Left renal cortex interstitium (tissue), 4 donors: ENCODE measurements at regions not wholly inside any gene's neighbourhood (a gene's known extent, or its start where the extent isn't known, plus 50 kb on each side); places are given as distances from the start of the nearest gene placed in this dataset.

Source experiments
- DNase-seq, 4 donors: peaks; one replicate each; pipeline ENCODE4 v3.0.0-alpha.2; 2013; ENCODE audit warnings: low read depth in 4 of 4, low spot score in 2 of 4, missing footprints in 1 of 4

- no peak for DNase-seq
Measured at GRCh38 chr3:155029941-155030340, 50.2 kb upstream of the MME start.

- no peak for DNase-seq
Measured at GRCh38 chr3:155026999-155027591, 53.0 kb upstream of the MME start.

DNA sequence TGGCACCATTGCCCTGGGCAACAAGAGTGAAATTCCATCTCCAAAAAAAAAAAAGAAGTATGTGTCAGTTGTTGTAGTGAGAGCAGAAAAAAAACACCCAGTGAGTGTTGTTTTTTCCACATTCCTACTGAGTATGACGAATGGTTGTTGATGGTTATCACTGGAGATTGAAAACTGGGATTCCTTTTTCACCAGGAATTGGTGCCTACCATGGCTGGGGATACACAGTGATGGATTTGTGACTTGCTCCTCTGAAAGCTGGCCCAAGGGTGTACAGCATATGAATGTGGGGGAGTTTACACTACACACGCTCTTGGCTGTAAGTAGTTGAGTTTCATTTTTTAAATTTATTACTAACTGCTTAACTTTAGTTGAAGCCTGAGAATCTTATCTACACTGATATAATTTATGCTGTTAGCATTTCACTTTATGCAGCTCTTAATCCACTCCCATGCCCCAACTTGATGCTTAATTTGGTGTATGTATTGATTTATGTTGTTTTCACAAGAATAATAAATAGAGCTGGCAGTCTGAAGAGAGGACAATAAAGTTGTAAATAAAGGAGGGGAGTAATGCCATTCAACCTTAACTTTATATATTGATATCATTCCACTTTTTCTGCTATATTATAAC, 56.0 kb upstream of the MME start:
- DNase-seq: peak in 2 of 4 donors; percentile 11 to 17

GRCh38 chr3:155022896-155023295, 57.2 kb upstream of the MME start:
- no peak for DNase-seq

DNA sequence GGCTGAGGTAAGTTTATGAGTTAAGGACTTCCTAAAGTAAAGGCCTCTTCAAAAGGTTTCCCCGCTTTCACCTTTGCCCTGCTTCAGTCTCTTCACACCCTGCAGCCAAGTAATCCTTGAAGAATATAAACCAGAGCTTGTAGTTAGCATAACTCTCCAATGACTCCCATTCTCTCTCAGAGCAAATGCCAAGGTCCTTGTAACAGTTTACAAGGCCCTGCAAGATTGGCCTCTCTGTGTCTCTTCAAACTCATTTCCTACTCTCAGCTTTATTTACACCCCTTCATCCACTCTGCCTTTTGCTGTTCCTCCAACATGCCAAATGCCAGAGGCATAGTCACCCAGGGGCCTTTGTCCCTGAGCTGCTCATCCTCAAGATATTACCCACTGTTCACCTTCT, 60.5 kb upstream of the MME start:
- no peak for DNase-seq

DNA sequence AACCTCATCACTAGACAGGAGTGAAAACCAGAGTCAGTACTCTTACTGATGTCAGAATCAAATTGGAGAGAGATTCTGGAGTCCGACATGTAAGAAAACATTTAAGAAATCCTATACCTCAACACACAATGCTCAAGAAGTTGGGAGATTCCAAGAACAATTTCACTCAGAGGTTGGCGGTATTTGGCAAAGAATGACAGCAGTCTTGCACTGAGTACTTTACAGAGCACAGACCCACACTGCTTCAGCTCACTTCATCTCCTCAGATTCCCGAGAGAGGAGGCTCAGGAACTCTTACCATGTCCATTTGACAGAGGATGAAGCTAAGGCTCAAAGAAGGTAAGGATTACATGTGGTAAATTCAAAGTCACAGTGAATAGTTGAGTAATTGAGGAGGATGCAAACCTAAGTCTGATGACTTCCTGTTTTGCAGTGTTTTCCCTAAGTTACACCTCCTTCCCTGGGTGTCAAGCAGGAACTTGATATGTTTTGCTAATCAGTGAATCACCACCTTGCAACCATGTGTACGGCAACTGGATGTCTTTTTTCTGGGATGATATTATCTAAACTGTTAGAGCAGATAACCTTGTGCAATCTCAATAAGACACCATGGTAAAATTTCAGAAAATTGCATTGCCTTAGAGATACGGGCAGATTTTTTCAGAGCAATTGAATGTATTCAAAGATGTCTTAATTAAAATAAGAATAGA, 61.3 kb upstream of the MME start:
- DNase-seq: no peak

GRCh38 chr3:155015776-155016436, 64.2 kb upstream of the MME start:
- no peak for DNase-seq

- DNase-seq: no peak
Measured at GRCh38 chr3:155014953-155015352, 65.2 kb upstream of the MME start.

GRCh38 chr3:155013427-155013826, 66.7 kb upstream of the MME start:
- no peak for DNase-seq

- no peak for DNase-seq
Measured at GRCh38 chr3:155012584-155012983, 67.5 kb upstream of the MME start.

- DNase-seq: no peak
Measured at GRCh38 chr3:155010416-155010815, 69.7 kb upstream of the MME start.

- DNase-seq: no peak
Measured at GRCh38 chr3:155009217-155009616, 70.9 kb upstream of the MME start.

DNA sequence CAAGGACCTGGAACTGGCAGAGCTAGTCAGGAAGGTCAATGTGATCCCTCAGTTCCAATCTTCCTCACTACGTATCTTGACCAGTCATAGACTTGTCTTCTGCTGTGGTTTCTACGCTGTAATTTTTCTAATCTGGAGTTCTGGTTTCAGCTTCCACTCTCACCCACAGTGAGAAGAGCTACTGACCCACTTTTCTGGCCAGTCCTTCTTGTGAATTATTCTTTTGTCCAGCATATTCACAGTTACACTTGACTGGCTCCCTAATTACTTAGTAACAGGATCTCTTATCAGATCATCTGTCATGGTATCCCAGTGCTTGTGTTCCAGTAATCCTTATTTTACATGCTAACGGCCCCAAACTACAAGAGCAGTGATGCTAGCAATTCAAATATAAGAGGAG, 72.4 kb upstream of the MME start:
- DNase-seq: no peak

- no peak for DNase-seq
Measured at GRCh38 chr3:155001289-155002010, 78.7 kb upstream of the MME start.

- DNase-seq: no peak
Measured at GRCh38 chr3:154992655-154993054, 87.5 kb upstream of the MME start.

GRCh38 chr3:154990543-154990942, 89.6 kb upstream of the MME start:
- DNase-seq: no peak

GRCh38 chr3:154987846-154988245, 92.3 kb upstream of the MME start:
- no peak for DNase-seq

DNA sequence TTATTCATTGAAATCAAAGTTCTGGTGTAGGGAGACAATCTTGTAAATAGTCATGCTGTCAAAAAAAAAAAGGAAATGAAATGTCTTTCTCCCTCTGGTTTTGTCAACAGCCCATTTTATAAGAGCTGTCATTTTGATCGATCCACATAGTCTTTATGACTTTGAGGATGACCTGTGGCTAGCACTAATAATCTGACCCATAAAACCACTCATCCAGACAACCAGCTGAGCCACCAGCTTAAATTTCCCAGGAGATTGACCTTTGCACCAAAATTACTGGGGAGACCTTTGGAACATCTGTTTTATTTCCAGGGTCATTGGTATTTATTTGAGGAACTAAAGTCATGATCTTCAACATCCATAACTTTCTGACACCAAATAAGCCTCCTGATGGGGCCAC, 98.5 kb upstream of the MME start:
- DNase-seq: no peak

- DNase-seq: no peak
Measured at GRCh38 chr3:154981201-154981600, 98.9 kb upstream of the MME start.

- DNase-seq: no peak
Measured at GRCh38 chr3:154979331-154979730, 100.8 kb upstream of the MME start.

- no peak for DNase-seq
Measured at GRCh38 chr3:154977666-154978065, 102.5 kb upstream of the MME start.
